ENCODE measurements at regions not wholly inside any gene's neighbourhood (a gene's known extent, or its start where the extent isn't known, plus 50 kb on each side); places are given as distances from the start of the nearest gene placed in this dataset.

DNA sequence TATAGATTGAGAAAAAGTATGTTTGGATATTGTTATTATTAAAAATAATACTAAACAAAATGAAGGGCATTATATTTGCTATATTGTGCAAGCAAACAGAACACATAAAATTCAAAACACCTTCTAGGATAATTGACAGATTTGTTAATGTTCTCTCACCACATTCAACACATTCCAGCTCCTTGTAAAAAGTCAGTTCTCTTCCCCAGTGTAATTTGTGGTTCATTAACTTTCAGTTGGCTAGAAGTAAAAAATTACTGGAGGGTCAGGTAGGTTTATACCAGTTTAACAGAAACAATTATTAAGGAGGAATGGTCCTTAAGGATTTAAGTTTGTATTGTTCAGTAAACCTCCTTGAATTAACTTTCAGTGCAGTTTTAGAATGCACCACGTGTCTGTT lies 1235.3 kb upstream of the ADGRL2 start:
- Histone ChIP-seq H3K4me2 (replicated peaks; ENCODE audit: extremely low read depth, low read length, poor library complexity, severe bottlenecking) (no peak overlapping the region), H2AFZ (ENCODE audit: insufficient read depth, low read depth, low read length, poor library complexity, severe bottlenecking) (no peak overlapping the region), H3K27me3 (ENCODE audit: control insufficient read depth in 2 of 2, insufficient read depth in 2 of 2, low read length in 2 of 2) (no peaks in the 10 kb centered on the region), H3K4me3 (replicated peaks in 1 of 3; ENCODE audit: low read depth in 2 of 3, low read length in 3 of 3) (no peak overlapping the region), H3K9ac (ENCODE audit: insufficient read depth, low read length, poor library complexity, severe bottlenecking) (no peak overlapping the region), H3K36me3 (replicated peaks in 1 of 2; ENCODE audit: control insufficient read depth in 1 of 2, insufficient read depth in 2 of 2, low read length in 2 of 2) (no peaks in the 10 kb centered on the region), H3K79me2 (ENCODE audit: insufficient read depth, low read length) (no peaks in the 10 kb centered on the region), H3K4me1 (ENCODE audit: control insufficient read depth in 1 of 2, insufficient read depth in 2 of 2, low read length in 2 of 2) (no peaks in the 10 kb centered on the region), H3K27ac (ENCODE audit: low read depth in 1 of 2, low read length in 2 of 2) (no peak overlapping the region), H3K9me3 (replicated peaks in 1 of 2; ENCODE audit: control insufficient read depth in 1 of 2, insufficient read depth in 1 of 2, low read length in 2 of 2) (peaks cover 0 to 4% of the 10 kb centered on the region in 2 donors), H4K20me1 (ENCODE audit: insufficient read depth, low read length) (no peaks in the 10 kb centered on the region)
- no peak overlapping the region for H3K27ac Mint-ChIP-seq
- DNase-seq, result no peak
- intact Hi-C loops (cut with micrococcal nuclease), result no loop called here
- TF ChIP-seq, protein P1, sequence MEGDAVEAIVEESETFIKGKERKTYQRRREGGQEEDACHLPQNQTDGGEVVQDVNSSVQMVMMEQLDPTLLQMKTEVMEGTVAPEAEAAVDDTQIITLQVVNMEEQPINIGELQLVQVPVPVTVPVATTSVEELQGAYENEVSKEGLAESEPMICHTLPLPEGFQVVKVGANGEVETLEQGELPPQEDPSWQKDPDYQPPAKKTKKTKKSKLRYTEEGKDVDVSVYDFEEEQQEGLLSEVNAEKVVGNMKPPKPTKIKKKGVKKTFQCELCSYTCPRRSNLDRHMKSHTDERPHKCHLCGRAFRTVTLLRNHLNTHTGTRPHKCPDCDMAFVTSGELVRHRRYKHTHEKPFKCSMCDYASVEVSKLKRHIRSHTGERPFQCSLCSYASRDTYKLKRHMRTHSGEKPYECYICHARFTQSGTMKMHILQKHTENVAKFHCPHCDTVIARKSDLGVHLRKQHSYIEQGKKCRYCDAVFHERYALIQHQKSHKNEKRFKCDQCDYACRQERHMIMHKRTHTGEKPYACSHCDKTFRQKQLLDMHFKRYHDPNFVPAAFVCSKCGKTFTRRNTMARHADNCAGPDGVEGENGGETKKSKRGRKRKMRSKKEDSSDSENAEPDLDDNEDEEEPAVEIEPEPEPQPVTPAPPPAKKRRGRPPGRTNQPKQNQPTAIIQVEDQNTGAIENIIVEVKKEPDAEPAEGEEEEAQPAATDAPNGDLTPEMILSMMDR (IDR thresholded peaks at IDR 0.05), result no peak
- no peaks in the 10 kb centered on the region for H3K27me3 Mint-ChIP-seq (ENCODE audit: low read depth in 3 of 3)
- H3K4me3 Mint-ChIP-seq, result no peak overlapping the region
- no peaks in the 10 kb centered on the region for H3K4me1 Mint-ChIP-seq
- WGBS (ENCODE audit: insufficient coverage), result no CpG with 5 or more reads among the region's 1 CpG
- peaks cover 0 to 8% (median 0%) of the 10 kb centered on the region in 7 donors for H3K9me3 Mint-ChIP-seq
- H3K36me3 Mint-ChIP-seq, result no peaks in the 10 kb centered on the region

- DNase-seq, result no peak
- TF ChIP-seq, protein P1 (IDR thresholded peaks at IDR 0.05), result no peak
- H3K36me3 ChIP-seq (replicated peaks in 1 of 2; ENCODE audit: control insufficient read depth in 1 of 2, insufficient read depth in 2 of 2, low read length in 2 of 2), result no peaks in the 10 kb centered on the region
- intact Hi-C loops (cut with micrococcal nuclease), result no loop called here
- no peak overlapping the region for H3K4me3 ChIP-seq (replicated peaks in 1 of 3; ENCODE audit: low read depth in 2 of 3, low read length in 3 of 3)
- no CpG with 5 or more reads among the region's 1 CpG for WGBS (ENCODE audit: insufficient coverage)
- Mint-ChIP-seq H3K4me3 (no peak overlapping the region), H3K9me3 (peaks cover 2 to 9% (median 7%) of the 10 kb centered on the region in 7 donors), H3K27ac (no peak overlapping the region), H3K4me1 (no peaks in the 10 kb centered on the region), H3K36me3 (no peaks in the 10 kb centered on the region), H3K27me3 (ENCODE audit: low read depth in 3 of 3) (no peaks in the 10 kb centered on the region)
- no peaks in the 10 kb centered on the region for H3K79me2 ChIP-seq (ENCODE audit: insufficient read depth, low read length)
- no peak overlapping the region for H2AFZ ChIP-seq (ENCODE audit: insufficient read depth, low read depth, low read length, poor library complexity, severe bottlenecking)
- no peak overlapping the region for H3K4me2 ChIP-seq (replicated peaks; ENCODE audit: extremely low read depth, low read length, poor library complexity, severe bottlenecking)
- H3K9me3 ChIP-seq (replicated peaks in 1 of 2; ENCODE audit: control insufficient read depth in 1 of 2, insufficient read depth in 1 of 2, low read length in 2 of 2), result peaks cover 1 to 9% of the 10 kb centered on the region in 2 donors
- H3K9ac ChIP-seq (ENCODE audit: insufficient read depth, low read length, poor library complexity, severe bottlenecking), result no peak overlapping the region
- H4K20me1 ChIP-seq (ENCODE audit: insufficient read depth, low read length), result no peaks in the 10 kb centered on the region
- no peak overlapping the region for H3K27ac ChIP-seq (ENCODE audit: low read depth in 1 of 2, low read length in 2 of 2)
- H3K4me1 ChIP-seq (ENCODE audit: control insufficient read depth in 1 of 2, insufficient read depth in 2 of 2, low read length in 2 of 2), result no peaks in the 10 kb centered on the region
- H3K27me3 ChIP-seq (ENCODE audit: control insufficient read depth in 2 of 2, insufficient read depth in 2 of 2, low read length in 2 of 2), result no peaks in the 10 kb centered on the region
These were observed 1258.5 kb upstream of the ADGRL2 start for GRCh38 chr1:80542231-80542630.
